Astrocyte (in vitro differentiated cells and primary cell): ENCODE measurements at regions not wholly inside any gene's neighbourhood (a gene's known extent, or its start where the extent isn't known, plus 50 kb on each side); places are given as distances from the start of the nearest gene placed in this dataset.

Source experiments
- DNase-seq: peaks from one replicate; pipeline ENCODE4 v3.0.0-alpha.2; 2010; ENCODE audit warnings: low read depth
- FAIRE-seq: peaks from 2 replicates; lab custom pipeline; 2011; peaks lifted over from hg19 to GRCh38; lab: Jason Lieb, UNC
- H2AFZ ChIP-seq: 2 replicates; pipeline ENCODE4 v1.6.0; 2012; ENCODE audit warnings: low read depth, low read length, inconsistent platforms
- H3K27ac ChIP-seq: 2 replicates; pipeline ENCODE4 v1.5.1; 2011; ENCODE audit warnings: low read depth, low read length, inconsistent platforms
- H3K27me3 ChIP-seq: 2 replicates; pipeline ENCODE4 v1.6.0; 2011; ENCODE audit warnings: low read length, inconsistent platforms; ENCODE audit not compliant: insufficient read depth
- H3K36me3 ChIP-seq: 2 replicates; pipeline ENCODE4 v1.5.1; 2011; ENCODE audit warnings: low read length, inconsistent platforms; ENCODE audit not compliant: insufficient read depth
- H3K4me1 ChIP-seq: 2 replicates; pipeline ENCODE4 v1.5.1; 2011; ENCODE audit warnings: low read length, inconsistent platforms; ENCODE audit not compliant: insufficient read depth
- H3K4me2 ChIP-seq: 2 replicates; pipeline ENCODE4 v1.6.0; 2012; ENCODE audit warnings: low read length, inconsistent platforms
- H3K4me3 ChIP-seq: 2 replicates; pipeline ENCODE4 v1.5.1; 2011; ENCODE audit warnings: low read depth, mild to moderate bottlenecking, low read length, inconsistent platforms; ENCODE audit not compliant: insufficient read depth
- H3K79me2 ChIP-seq: 2 replicates; pipeline ENCODE4 v1.6.0; 2012; ENCODE audit warnings: mild to moderate bottlenecking, low read length, inconsistent platforms; ENCODE audit not compliant: insufficient read depth
- H3K9ac ChIP-seq: 2 replicates; pipeline ENCODE4 v1.6.0; 2012; ENCODE audit warnings: mild to moderate bottlenecking, low read length, inconsistent platforms
- H3K9me3 ChIP-seq: 2 replicates; pipeline ENCODE4 v1.5.1; 2012; ENCODE audit warnings: low read depth, mild to moderate bottlenecking, low read length, inconsistent platforms; ENCODE audit not compliant: insufficient read depth
- H4K20me1 ChIP-seq: 2 replicates; pipeline ENCODE4 v1.6.0; 2012; ENCODE audit warnings: low read length, inconsistent platforms; ENCODE audit not compliant: insufficient read depth
- H3K27ac Mint-ChIP-seq: one replicate; pipeline ENCODE4 v1.8.0; 2021; ENCODE audit warnings: mild to moderate bottlenecking, mixed read lengths; ENCODE audit not compliant: unreplicated experiment
- H3K27me3 Mint-ChIP-seq: one replicate; pipeline ENCODE4 v1.8.0; 2021; ENCODE audit warnings: low read depth, mixed read lengths; ENCODE audit not compliant: unreplicated experiment
- H3K36me3 Mint-ChIP-seq: one replicate; pipeline ENCODE4 v1.8.0; 2021; ENCODE audit warnings: low read depth, mixed read lengths; ENCODE audit not compliant: unreplicated experiment
- H3K4me1 Mint-ChIP-seq: one replicate; pipeline ENCODE4 v1.8.0; 2021; ENCODE audit warnings: low read depth, mixed read lengths; ENCODE audit not compliant: unreplicated experiment
- H3K4me3 Mint-ChIP-seq: one replicate; pipeline ENCODE4 v1.8.0; 2021; ENCODE audit warnings: mild to moderate bottlenecking, moderate library complexity, mixed read lengths; ENCODE audit not compliant: unreplicated experiment
- H3K9me3 Mint-ChIP-seq: one replicate; pipeline ENCODE4 v1.8.0; 2021; ENCODE audit warnings: mild to moderate bottlenecking, mixed read lengths; ENCODE audit not compliant: unreplicated experiment
- EZH2 ChIP-seq: IDR thresholded peaks from 2 replicates; pipeline ENCODE4 v1.6.1; 2012; ENCODE audit warnings: mild to moderate bottlenecking, low read length, inconsistent platforms; ENCODE audit not compliant: insufficient read depth
- TF ChIP-seq, protein P1 (sequence below): IDR thresholded peaks from 2 replicates; pipeline ENCODE4 v1.5.1; 2011; ENCODE audit warnings: low read depth, mild to moderate bottlenecking, inconsistent platforms, low read length, moderate library complexity; ENCODE audit not compliant: insufficient read depth

DNA sequence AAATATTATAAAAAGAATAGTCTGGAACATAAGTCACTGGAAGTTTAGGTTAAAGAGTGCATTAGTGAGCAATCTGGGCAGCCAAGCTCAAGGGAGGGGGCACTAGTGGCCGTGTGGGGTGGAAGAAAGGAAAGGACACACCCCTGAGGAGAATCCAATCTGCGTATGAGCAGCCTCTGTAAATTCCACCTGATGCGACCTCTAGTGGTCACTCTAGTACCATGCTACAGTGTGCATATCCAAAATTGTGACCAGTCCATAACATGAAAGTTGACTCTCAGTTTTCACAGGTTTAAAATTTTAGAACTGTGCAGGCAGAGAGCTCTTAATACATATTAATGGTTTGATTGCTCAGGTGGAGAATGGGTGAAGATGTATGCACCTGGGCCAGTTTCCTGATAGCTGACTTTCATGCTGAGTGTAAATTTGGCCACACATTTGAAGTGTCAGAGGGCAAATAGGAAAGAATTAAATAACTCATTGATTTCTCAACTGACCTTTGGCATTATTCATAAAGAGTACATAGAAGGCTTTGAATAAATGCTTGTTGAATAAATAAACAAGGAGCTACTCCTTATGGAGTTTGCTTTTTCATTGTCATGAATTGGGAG, 105.9 kb upstream of the C21orf91 start:
- Histone ChIP-seq H3K9me3 (no peaks in the 10 kb centered on the region), H2AFZ (no peak overlapping the region), H3K4me3 (no peak overlapping the region), H3K27ac (no peak overlapping the region), H3K36me3 (no peaks in the 10 kb centered on the region), H3K79me2 (no peaks in the 10 kb centered on the region), H3K4me1 (no peaks in the 10 kb centered on the region), H3K9ac (no peak overlapping the region), H4K20me1 (no peaks in the 10 kb centered on the region), H3K4me2 (no peak overlapping the region), H3K27me3 (no peaks in the 10 kb centered on the region)
- H3K36me3 Mint-ChIP-seq: no peaks in the 10 kb centered on the region
- H3K9me3 Mint-ChIP-seq: peaks cover 6% of the 10 kb centered on the region
- TF ChIP-seq, protein P1, sequence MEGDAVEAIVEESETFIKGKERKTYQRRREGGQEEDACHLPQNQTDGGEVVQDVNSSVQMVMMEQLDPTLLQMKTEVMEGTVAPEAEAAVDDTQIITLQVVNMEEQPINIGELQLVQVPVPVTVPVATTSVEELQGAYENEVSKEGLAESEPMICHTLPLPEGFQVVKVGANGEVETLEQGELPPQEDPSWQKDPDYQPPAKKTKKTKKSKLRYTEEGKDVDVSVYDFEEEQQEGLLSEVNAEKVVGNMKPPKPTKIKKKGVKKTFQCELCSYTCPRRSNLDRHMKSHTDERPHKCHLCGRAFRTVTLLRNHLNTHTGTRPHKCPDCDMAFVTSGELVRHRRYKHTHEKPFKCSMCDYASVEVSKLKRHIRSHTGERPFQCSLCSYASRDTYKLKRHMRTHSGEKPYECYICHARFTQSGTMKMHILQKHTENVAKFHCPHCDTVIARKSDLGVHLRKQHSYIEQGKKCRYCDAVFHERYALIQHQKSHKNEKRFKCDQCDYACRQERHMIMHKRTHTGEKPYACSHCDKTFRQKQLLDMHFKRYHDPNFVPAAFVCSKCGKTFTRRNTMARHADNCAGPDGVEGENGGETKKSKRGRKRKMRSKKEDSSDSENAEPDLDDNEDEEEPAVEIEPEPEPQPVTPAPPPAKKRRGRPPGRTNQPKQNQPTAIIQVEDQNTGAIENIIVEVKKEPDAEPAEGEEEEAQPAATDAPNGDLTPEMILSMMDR: peak; percentile 89
- TF ChIP-seq EZH2: no peak
- no peaks in the 10 kb centered on the region for H3K27me3 Mint-ChIP-seq
- peak; percentile 90 for FAIRE-seq
- no peak overlapping the region for H3K4me3 Mint-ChIP-seq
- no peaks in the 10 kb centered on the region for H3K4me1 Mint-ChIP-seq
- DNase-seq: peak; percentile 35
- H3K27ac Mint-ChIP-seq: no peak overlapping the region

DNA sequence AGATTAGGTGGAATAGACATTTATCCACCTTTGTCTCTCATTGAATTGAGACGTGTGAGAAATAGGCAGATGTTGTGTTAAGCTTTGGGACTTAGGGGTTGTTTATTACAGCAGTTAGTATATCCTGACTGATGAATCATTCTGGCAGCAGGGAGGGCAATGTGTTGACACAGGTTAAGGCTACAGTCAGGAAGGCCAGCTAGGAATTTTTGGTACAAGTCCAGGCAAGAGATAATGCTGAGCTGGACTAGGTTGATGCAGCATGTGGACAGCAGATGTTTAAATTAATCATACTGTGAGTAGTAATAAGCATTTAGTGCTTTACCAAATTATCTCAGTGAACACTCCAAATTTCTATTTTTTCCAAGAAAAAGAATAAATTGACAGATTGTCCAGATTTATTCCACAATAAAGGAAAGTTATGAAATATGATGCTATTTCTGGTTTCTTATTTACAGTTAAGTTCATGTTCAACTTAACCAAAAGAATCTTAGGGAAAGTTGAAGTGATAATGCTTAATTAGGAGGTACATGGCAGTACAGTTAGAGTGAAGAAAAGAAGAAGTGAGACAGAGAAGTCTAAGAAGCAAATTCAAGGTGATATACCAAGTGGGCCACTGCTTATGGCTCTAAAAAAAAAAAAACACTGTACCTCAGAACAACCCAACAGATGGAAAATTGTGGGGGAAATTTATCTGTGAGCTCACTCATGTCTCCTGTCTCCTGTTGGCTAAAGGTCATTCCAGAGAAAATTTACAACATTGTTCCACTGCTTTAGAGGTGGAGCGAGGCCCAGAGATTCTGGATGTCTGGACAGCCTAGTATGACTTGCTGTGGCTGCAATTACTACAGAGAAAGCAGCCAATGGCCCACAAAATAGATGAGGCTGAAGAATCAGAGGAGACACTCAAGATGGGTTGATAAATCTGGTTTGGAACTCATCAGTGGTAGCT, 102.7 kb upstream of the C21orf91 start:
- no peaks in the 10 kb centered on the region for H3K36me3 ChIP-seq
- peaks cover 8% of the 10 kb centered on the region for H3K9me3 Mint-ChIP-seq
- no peak for FAIRE-seq
- no peak overlapping the region for H3K27ac Mint-ChIP-seq
- no peaks in the 10 kb centered on the region for H3K4me1 ChIP-seq
- no peaks in the 10 kb centered on the region for H3K27me3 ChIP-seq
- H3K27me3 Mint-ChIP-seq: no peaks in the 10 kb centered on the region
- H3K79me2 ChIP-seq: no peaks in the 10 kb centered on the region
- H2AFZ ChIP-seq: no peak overlapping the region
- no peak for TF ChIP-seq EZH2
- TF ChIP-seq, protein P1: no peak
- H3K27ac ChIP-seq: no peak overlapping the region
- H3K4me2 ChIP-seq: peak overlapping the region; percentile 15
- DNase-seq: peak; percentile 94
- peaks cover 3% of the 10 kb centered on the region for H3K9me3 ChIP-seq
- no peaks in the 10 kb centered on the region for H3K4me1 Mint-ChIP-seq
- H4K20me1 ChIP-seq: no peaks in the 10 kb centered on the region
- H3K36me3 Mint-ChIP-seq: no peaks in the 10 kb centered on the region
- H3K4me3 ChIP-seq: no peak overlapping the region
- H3K4me3 Mint-ChIP-seq: no peak overlapping the region
- no peak overlapping the region for H3K9ac ChIP-seq
